OCI-LY7 (cell line): ENCODE measurements at regions not wholly inside any gene's neighbourhood (a gene's known extent, or its start where the extent isn't known, plus 50 kb on each side); places are given as distances from the start of the nearest gene placed in this dataset.

ENCODE experiments used
- EZH2phosphoT487 ChIP-seq: fragments of 200-600 bp; sonication (generic); IDR thresholded peaks from 2 replicates; pipeline ENCODE4 v1.6.1; 2018; ENCODE audit warnings: low read depth, borderline replicate concordance, mild to moderate bottlenecking, mixed run types, antibody characterized with exemption, low read length, moderate library complexity, mixed read lengths
- TF ChIP-seq, protein P1 (sequence below): fragments of 200-600 bp; sonication (generic); conservative IDR thresholded peaks from 2 replicates; pipeline ENCODE4 v1.5.1; 2014; ENCODE audit warnings: mild to moderate bottlenecking, antibody characterized with exemption, low read length, moderate library complexity, mixed read lengths

DNA sequence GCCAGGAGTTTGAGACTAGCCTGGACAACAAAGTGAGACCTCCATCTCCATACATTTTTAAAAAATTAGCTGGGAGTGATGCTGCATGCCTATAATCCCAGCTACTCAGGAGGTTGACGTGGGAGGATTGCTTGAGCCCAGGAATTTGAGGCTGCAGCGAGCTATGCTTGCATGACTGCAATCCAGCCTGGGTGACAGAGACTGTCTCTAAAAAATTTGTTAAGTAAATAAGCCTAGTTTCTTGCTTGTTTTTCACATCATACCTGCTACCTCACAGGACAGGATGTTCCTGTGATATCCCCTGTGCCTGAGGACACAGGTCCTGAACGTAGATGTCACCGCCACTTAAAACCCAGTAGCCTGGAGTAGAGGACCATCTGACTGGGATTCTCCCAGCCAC is 348.6 kb downstream of the MN1 start:
- TF ChIP-seq, protein P1, sequence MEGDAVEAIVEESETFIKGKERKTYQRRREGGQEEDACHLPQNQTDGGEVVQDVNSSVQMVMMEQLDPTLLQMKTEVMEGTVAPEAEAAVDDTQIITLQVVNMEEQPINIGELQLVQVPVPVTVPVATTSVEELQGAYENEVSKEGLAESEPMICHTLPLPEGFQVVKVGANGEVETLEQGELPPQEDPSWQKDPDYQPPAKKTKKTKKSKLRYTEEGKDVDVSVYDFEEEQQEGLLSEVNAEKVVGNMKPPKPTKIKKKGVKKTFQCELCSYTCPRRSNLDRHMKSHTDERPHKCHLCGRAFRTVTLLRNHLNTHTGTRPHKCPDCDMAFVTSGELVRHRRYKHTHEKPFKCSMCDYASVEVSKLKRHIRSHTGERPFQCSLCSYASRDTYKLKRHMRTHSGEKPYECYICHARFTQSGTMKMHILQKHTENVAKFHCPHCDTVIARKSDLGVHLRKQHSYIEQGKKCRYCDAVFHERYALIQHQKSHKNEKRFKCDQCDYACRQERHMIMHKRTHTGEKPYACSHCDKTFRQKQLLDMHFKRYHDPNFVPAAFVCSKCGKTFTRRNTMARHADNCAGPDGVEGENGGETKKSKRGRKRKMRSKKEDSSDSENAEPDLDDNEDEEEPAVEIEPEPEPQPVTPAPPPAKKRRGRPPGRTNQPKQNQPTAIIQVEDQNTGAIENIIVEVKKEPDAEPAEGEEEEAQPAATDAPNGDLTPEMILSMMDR, result no peak
- no peak for TF ChIP-seq EZH2phosphoT487
